ENCODE measurements at regions not wholly inside any gene's neighbourhood (a gene's known extent, or its start where the extent isn't known, plus 50 kb on each side); places are given as distances from the start of the nearest gene placed in this dataset.
"Not testable (repeated sequence)": the region's sequence is repeated elsewhere in the genome, so short reads cannot be mapped to it uniquely, and the experiment has no call there.

DNA sequence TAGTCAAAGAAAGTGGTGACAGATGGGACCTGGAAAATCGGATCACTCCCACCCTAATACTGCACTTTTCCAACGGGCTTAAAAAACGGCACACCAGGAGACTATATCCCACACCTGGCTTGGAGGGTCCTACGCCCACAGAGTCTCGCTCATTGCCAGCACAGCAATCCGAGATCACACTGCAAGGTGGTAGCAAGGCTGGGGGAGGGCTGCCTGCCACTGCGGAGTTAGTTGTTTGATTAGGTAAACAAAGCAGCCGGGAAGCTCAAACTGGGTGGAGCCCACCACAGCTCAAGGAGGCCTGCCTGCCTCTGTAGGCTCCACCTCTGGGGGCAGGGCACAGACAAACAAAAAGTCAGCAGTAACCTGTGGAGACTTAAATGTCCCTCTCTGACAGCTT lies 590.0 kb upstream of the ID4 start:
- H4K91ac ChIP-seq (ENCODE audit: insufficient read depth, low read depth, low read length); POLR2A ChIA-PET (ENCODE audit: unreplicated experiment); H3K9me3 ChIP-seq (ENCODE audit: control insufficient read depth, insufficient read depth, low read length); H2BK120ac ChIP-seq (ENCODE audit: low read depth, low read length); H2BK20ac ChIP-seq (ENCODE audit: low read depth, low read length); H3K79me1 ChIP-seq (ENCODE audit: low read depth in 1 of 2, low read length in 2 of 2); H4K20me1 ChIP-seq (ENCODE audit: insufficient read depth, low read length); H3K4me2 ChIP-seq (ENCODE audit: low read depth, low read length); ATAC-seq (ENCODE audit: low read depth); H2AFZ ChIP-seq (replicated peaks; ENCODE audit: low read length, poor library complexity); H3K4ac ChIP-seq (ENCODE audit: low read depth, low read length); H3K4me3 ChIP-seq (ENCODE audit: insufficient read depth, low read depth, low read length); intact Hi-C loops (cut with micrococcal nuclease); H3K36me3 ChIP-seq (ENCODE audit: control insufficient read depth, insufficient read depth, low read length); BruUV-seq (replicated peaks); H2AK5ac ChIP-seq (ENCODE audit: low read depth, low read length); in situ Hi-C loops (cut with MboI; ENCODE audit: low sequenced_read_pairs); H3K9me1 ChIP-seq (ENCODE audit: insufficient read depth, low read length); H4K5ac ChIP-seq (ENCODE audit: low read depth, low read length); H3K18ac ChIP-seq (ENCODE audit: low read depth, low read length); dilution Hi-C loops (cut with HindIII; ENCODE audit: low sequenced_read_pairs, unreplicated experiment); H3K23ac ChIP-seq (ENCODE audit: low read depth, low read length); H3K56ac ChIP-seq (ENCODE audit: extremely low read depth, insufficient read depth, low read length); CTCF ChIA-PET; H2AK9ac ChIP-seq (replicated peaks; ENCODE audit: low read depth, low read length, poor library complexity); H2BK15ac ChIP-seq (ENCODE audit: low read depth, low read length); H3K14ac ChIP-seq (replicated peaks; ENCODE audit: low read depth, low read length); H3K27ac ChIP-seq (ENCODE audit: insufficient read depth, low read length); H3K27me3 ChIP-seq (ENCODE audit: control insufficient read depth, insufficient read depth, low read length); H2BK5ac ChIP-seq (ENCODE audit: low read depth, low read length, poor library complexity, severe bottlenecking); H4K8ac ChIP-seq (ENCODE audit: low read depth in 2 of 2, low read length in 2 of 2); DNase-seq; H3K9ac ChIP-seq (ENCODE audit: low read depth, low read length); H3K4me1 ChIP-seq (ENCODE audit: control insufficient read depth, insufficient read depth, low read length): not testable (repeated sequence)
- no CpG with 5 or more reads among the region's 8 CpGs for WGBS, 2 experiments (ENCODE audit: extremely low coverage in 2 of 2, insufficient read length in 1 of 2)

DNA sequence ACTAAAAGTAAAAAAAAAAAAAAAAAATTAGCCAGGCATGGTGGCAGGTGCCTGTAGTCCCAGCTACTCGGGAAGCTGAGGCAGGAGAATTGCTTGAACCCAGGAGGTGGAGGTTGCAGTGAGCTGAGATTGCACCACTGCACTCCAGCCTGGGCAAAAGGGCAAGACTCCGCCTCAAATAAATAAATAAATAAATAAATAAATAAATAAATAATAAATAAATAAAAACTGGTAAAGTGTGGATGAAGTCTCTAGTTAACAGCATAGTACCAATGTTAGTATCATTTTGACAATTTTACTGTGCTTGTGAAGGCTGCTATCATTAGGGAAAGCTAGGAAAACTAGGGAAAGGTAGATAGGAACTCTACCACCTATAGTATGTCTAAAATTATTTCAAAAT lies 581.0 kb upstream of the ID4 start:
- H4K91ac ChIP-seq (ENCODE audit: insufficient read depth, low read depth, low read length); H2AFZ ChIP-seq (replicated peaks; ENCODE audit: low read length, poor library complexity); POLR2A ChIA-PET (ENCODE audit: unreplicated experiment); H4K5ac ChIP-seq (ENCODE audit: low read depth, low read length); H3K4ac ChIP-seq (ENCODE audit: low read depth, low read length); H4K20me1 ChIP-seq (ENCODE audit: insufficient read depth, low read length); CTCF ChIA-PET; ATAC-seq (ENCODE audit: low read depth); in situ Hi-C loops (cut with MboI; ENCODE audit: low sequenced_read_pairs); H4K8ac ChIP-seq (ENCODE audit: low read depth in 2 of 2, low read length in 2 of 2); H3K36me3 ChIP-seq (ENCODE audit: control insufficient read depth, insufficient read depth, low read length); H3K14ac ChIP-seq (replicated peaks; ENCODE audit: low read depth, low read length); H2BK15ac ChIP-seq (ENCODE audit: low read depth, low read length); H3K23ac ChIP-seq (ENCODE audit: low read depth, low read length); H3K4me2 ChIP-seq (ENCODE audit: low read depth, low read length); H3K9ac ChIP-seq (ENCODE audit: low read depth, low read length); BruUV-seq (replicated peaks); H3K79me1 ChIP-seq (ENCODE audit: low read depth in 1 of 2, low read length in 2 of 2); H2BK20ac ChIP-seq (ENCODE audit: low read depth, low read length); H3K27ac ChIP-seq (ENCODE audit: insufficient read depth, low read length); H3K56ac ChIP-seq (ENCODE audit: extremely low read depth, insufficient read depth, low read length); H2AK9ac ChIP-seq (replicated peaks; ENCODE audit: low read depth, low read length, poor library complexity); H3K27me3 ChIP-seq (ENCODE audit: control insufficient read depth, insufficient read depth, low read length); H3K4me1 ChIP-seq (ENCODE audit: control insufficient read depth, insufficient read depth, low read length); H2BK5ac ChIP-seq (ENCODE audit: low read depth, low read length, poor library complexity, severe bottlenecking); H3K9me1 ChIP-seq (ENCODE audit: insufficient read depth, low read length); DNase-seq; H2AK5ac ChIP-seq (ENCODE audit: low read depth, low read length); H2BK120ac ChIP-seq (ENCODE audit: low read depth, low read length); H3K4me3 ChIP-seq (ENCODE audit: insufficient read depth, low read depth, low read length); dilution Hi-C loops (cut with HindIII; ENCODE audit: low sequenced_read_pairs, unreplicated experiment); H3K18ac ChIP-seq (ENCODE audit: low read depth, low read length); intact Hi-C loops (cut with micrococcal nuclease); H3K9me3 ChIP-seq (ENCODE audit: control insufficient read depth, insufficient read depth, low read length): not testable (repeated sequence)
- no CpG with 5 or more reads among the region's 2 CpGs for WGBS, 2 experiments (ENCODE audit: extremely low coverage in 2 of 2, insufficient read length in 1 of 2)

Measured in IMR-90 (cell line).